Stimulated activated CD4-positive, alpha-beta T cell treated with anti-CD3 and anti-CD28 coated beads, Interleukin-12 subunit alpha, Interleukin-12 subunit beta, amount 100 ng/mL, for 48 hours (primary cell): ENCODE measurements at regions not wholly inside any gene's neighbourhood (a gene's known extent, or its start where the extent isn't known, plus 50 kb on each side); places are given as distances from the start of the nearest gene placed in this dataset.

Experiments used
- DNase-seq, 3 donors: peaks; one replicate each; pipeline ENCODE4 v3.0.0-alpha.2; 2020; ENCODE audit warnings: low read depth in 2 of 3, low spot score in 1 of 3

- DNase-seq = no peak
Measured at GRCh38 chr5:33362915-33363314, 77.8 kb upstream of the TARS1 start.

GRCh38 chr5:33363537-33363936 is 77.2 kb upstream of the TARS1 start:
- no peak for DNase-seq

GRCh38 chr5:33364406-33364805 is 76.4 kb upstream of the TARS1 start:
- no peak for DNase-seq

GRCh38 chr5:33367416-33367815 is 73.3 kb upstream of the TARS1 start:
- DNase-seq = no peak

- no peak for DNase-seq
Measured at GRCh38 chr5:33369485-33370465, 71.0 kb upstream of the TARS1 start.

- no peak for DNase-seq
Measured at GRCh38 chr5:33370466-33370859, 70.3 kb upstream of the TARS1 start.

GRCh38 chr5:33371660-33372059 is 69.1 kb upstream of the TARS1 start:
- no peak for DNase-seq

GRCh38 chr5:33372721-33373472 is 67.9 kb upstream of the TARS1 start:
- no peak for DNase-seq

GRCh38 chr5:33375900-33376299 is 64.9 kb upstream of the TARS1 start:
- no peak for DNase-seq

GRCh38 chr5:33379757-33380156 is 61.0 kb upstream of the TARS1 start:
- DNase-seq = no peak

GRCh38 chr5:33381243-33381642 is 59.5 kb upstream of the TARS1 start:
- DNase-seq = no peak
